SK-N-SH (cell line): ENCODE measurements at regions not wholly inside any gene's neighbourhood (a gene's known extent, or its start where the extent isn't known, plus 50 kb on each side); places are given as distances from the start of the nearest gene placed in this dataset.

ENCODE experiments used
- FOXM1 ChIP-seq: IDR thresholded peaks from 2 replicates; pipeline ENCODE4 v1.4.0; 2012; ENCODE audit warnings: low read depth, mild to moderate bottlenecking
- POLR2AphosphoS5 ChIP-seq: IDR thresholded peaks from 2 replicates; pipeline ENCODE4 v1.6.1; 2012; ENCODE audit warnings: low read depth, low read length
- SIN3A ChIP-seq: IDR thresholded peaks from 2 replicates; pipeline ENCODE4 v1.6.1; 2012; ENCODE audit warnings: low read depth, mild to moderate bottlenecking, low read length, moderate library complexity, borderline replicate concordance
- TCF12 ChIP-seq: IDR thresholded peaks from 2 replicates; pipeline ENCODE4 v1.4.0; 2012
- TF ChIP-seq, protein P1 (sequence below): fragments of 200-600 bp; sonication (generic); IDR thresholded peaks from 2 replicates; pipeline ENCODE4 v1.6.1; 2017; ENCODE audit warnings: antibody characterized with exemption, mild to moderate bottlenecking, moderate library complexity

DNA sequence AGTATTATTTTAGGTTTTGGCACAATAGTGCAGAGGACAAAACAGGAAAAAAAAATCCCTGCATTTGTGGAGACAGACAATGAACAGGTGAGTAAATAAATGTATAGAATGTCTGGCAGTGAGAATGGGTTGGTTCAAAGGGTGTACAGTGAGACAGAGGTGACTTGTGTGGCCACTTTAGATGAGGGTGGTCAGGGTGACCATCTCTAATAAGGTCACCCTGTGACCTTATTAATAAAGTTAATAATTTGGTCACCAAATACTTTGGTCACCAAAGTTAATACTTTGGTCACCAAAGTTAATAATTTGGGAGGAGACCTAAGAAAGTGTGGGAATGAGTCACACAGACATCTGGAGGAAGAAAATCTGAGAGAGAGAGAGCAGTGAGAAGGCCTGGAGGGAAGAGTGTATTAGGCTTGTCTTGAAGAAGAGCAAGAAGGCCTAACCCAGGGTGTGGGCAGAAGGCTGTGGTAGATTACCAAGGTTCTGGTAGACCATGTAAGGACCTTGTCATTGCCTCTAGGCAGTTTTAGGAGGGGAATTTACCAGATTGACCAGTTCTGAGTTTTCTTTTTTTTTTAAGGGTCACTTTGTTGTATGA is 1368.4 kb upstream of the CELF4 start:
- TF ChIP-seq, protein P1, sequence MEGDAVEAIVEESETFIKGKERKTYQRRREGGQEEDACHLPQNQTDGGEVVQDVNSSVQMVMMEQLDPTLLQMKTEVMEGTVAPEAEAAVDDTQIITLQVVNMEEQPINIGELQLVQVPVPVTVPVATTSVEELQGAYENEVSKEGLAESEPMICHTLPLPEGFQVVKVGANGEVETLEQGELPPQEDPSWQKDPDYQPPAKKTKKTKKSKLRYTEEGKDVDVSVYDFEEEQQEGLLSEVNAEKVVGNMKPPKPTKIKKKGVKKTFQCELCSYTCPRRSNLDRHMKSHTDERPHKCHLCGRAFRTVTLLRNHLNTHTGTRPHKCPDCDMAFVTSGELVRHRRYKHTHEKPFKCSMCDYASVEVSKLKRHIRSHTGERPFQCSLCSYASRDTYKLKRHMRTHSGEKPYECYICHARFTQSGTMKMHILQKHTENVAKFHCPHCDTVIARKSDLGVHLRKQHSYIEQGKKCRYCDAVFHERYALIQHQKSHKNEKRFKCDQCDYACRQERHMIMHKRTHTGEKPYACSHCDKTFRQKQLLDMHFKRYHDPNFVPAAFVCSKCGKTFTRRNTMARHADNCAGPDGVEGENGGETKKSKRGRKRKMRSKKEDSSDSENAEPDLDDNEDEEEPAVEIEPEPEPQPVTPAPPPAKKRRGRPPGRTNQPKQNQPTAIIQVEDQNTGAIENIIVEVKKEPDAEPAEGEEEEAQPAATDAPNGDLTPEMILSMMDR = no peak
- TF ChIP-seq TCF12 (no peak), POLR2AphosphoS5 (no peak), FOXM1 (no peak), SIN3A (no peak)
